ENCODE measurements at regions not wholly inside any gene's neighbourhood (a gene's known extent, or its start where the extent isn't known, plus 50 kb on each side); places are given as distances from the start of the nearest gene placed in this dataset.

GRCh38 chr4:117478702-117479101 lies 393.3 kb upstream of the TRAM1L1 start:
- FAIRE-seq (no peak), DNase-seq (ENCODE audit: low read depth, low spot score) (no peak)
- no TSS peak for BruUV-seq (replicated peaks)
- POLR2A ChIA-PET, result no interaction called here
- H3K27ac ChIP-seq (ENCODE audit: insufficient read depth, low read depth, low read length), result no peak overlapping the region
- no peaks in the 10 kb centered on the region for H3K79me2 ChIP-seq (ENCODE audit: control insufficient read depth, insufficient read depth, low read length)
- H3K27me3 ChIP-seq (ENCODE audit: control insufficient read depth in 2 of 2, insufficient read depth in 2 of 2, low read length in 2 of 2), result no peaks in the 10 kb centered on the region
- no peaks in the 10 kb centered on the region for H4K20me1 ChIP-seq (replicated peaks; ENCODE audit: control insufficient read depth, extremely low read depth, insufficient read depth, low read length)
- no peak overlapping the region for H3K9ac ChIP-seq (replicated peaks; ENCODE audit: extremely low read depth, insufficient read depth, low read length)
- no peaks in the 10 kb centered on the region for H3K36me3 ChIP-seq (ENCODE audit: control insufficient read depth in 2 of 2, extremely low read depth in 1 of 2, insufficient read depth in 2 of 2, low read length in 2 of 2)
- no peak overlapping the region for H2AFZ ChIP-seq (ENCODE audit: low read depth, low read length)
- H3K4me1 ChIP-seq (ENCODE audit: control insufficient read depth, extremely low read depth, insufficient read depth, low read length), result no peaks in the 10 kb centered on the region
- no peak overlapping the region for H3K4me2 ChIP-seq (ENCODE audit: insufficient read depth, low read length)
- H3K4me3 ChIP-seq (replicated peaks in 1 of 3; ENCODE audit: insufficient read depth in 1 of 3, low read depth in 1 of 3, low read length in 3 of 3), result no peak overlapping the region
- CTCF ChIA-PET, result no interaction called here
- dilution Hi-C loops (cut with MboI; ENCODE audit: extremely low pct_ligation_motif_present, low sequenced_read_pairs), result no loop called here
- intact Hi-C loops (cut with micrococcal nuclease), result no loop called here
- no peak for TF ChIP-seq POLR2A (IDR thresholded peaks at IDR 0.05; ENCODE audit: low read depth, low read length)
- TF ChIP-seq, protein P1, sequence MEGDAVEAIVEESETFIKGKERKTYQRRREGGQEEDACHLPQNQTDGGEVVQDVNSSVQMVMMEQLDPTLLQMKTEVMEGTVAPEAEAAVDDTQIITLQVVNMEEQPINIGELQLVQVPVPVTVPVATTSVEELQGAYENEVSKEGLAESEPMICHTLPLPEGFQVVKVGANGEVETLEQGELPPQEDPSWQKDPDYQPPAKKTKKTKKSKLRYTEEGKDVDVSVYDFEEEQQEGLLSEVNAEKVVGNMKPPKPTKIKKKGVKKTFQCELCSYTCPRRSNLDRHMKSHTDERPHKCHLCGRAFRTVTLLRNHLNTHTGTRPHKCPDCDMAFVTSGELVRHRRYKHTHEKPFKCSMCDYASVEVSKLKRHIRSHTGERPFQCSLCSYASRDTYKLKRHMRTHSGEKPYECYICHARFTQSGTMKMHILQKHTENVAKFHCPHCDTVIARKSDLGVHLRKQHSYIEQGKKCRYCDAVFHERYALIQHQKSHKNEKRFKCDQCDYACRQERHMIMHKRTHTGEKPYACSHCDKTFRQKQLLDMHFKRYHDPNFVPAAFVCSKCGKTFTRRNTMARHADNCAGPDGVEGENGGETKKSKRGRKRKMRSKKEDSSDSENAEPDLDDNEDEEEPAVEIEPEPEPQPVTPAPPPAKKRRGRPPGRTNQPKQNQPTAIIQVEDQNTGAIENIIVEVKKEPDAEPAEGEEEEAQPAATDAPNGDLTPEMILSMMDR (IDR thresholded peaks at IDR 0.05; ENCODE audit: extremely low read depth in 1 of 2, insufficient read depth in 1 of 2, low read depth in 1 of 2, low read length in 2 of 2), result no peak
- TF ChIP-seq FOS (IDR thresholded peaks at IDR 0.05; ENCODE audit: borderline replicate concordance, insufficient read depth, low read length), result no peak
- TF ChIP-seq JUN (IDR thresholded peaks at IDR 0.05; ENCODE audit: borderline replicate concordance, insufficient read depth, insufficient read length, low read depth), result no peak
- no peak for TF ChIP-seq POLR2AphosphoS5 (IDR thresholded peaks at IDR 0.05; ENCODE audit: insufficient read depth, low read depth, low read length)
- TF ChIP-seq EZH2 (IDR thresholded peaks at IDR 0.05; ENCODE audit: borderline replicate concordance, low read depth, low read length, severe bottlenecking), result no peak
- TF ChIP-seq, protein P2, sequence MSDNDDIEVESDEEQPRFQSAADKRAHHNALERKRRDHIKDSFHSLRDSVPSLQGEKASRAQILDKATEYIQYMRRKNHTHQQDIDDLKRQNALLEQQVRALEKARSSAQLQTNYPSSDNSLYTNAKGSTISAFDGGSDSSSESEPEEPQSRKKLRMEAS (IDR thresholded peaks at IDR 0.05; ENCODE audit: insufficient read depth, insufficient read length), result no peak
- no peak for TF ChIP-seq GATA2 (IDR thresholded peaks at IDR 0.05; ENCODE audit: insufficient read depth, insufficient read length, low read depth, low read length)
- TF ChIP-seq MYC (IDR thresholded peaks at IDR 0.05; ENCODE audit: low read depth, low read length), result no peak
- no peaks in the 10 kb centered on the region for H3K9me3 ChIP-seq (replicated peaks; ENCODE audit: control insufficient read depth, insufficient read depth, low read length)
- no peaks in the 10 kb centered on the region for H3K9me1 ChIP-seq (replicated peaks; ENCODE audit: control insufficient read depth, extremely low read depth, insufficient read depth, low read length)
